NT2/D1 (cell line): ENCODE measurements at regions not wholly inside any gene's neighbourhood (a gene's known extent, or its start where the extent isn't known, plus 50 kb on each side); places are given as distances from the start of the nearest gene placed in this dataset.

Source experiments
- DNase-seq: peaks from one replicate; pipeline ENCODE4 v3.0.0-alpha.2; 2011; ENCODE audit warnings: low read depth, low spot score
- H3K27me3 ChIP-seq: 2 replicates; pipeline ENCODE4 v1.6.0; 2011; ENCODE audit warnings: mild to moderate bottlenecking; ENCODE audit not compliant: insufficient read length, insufficient read depth
- H3K36me3 ChIP-seq: 2 replicates; pipeline ENCODE4 v1.6.1; 2011; ENCODE audit warnings: mild to moderate bottlenecking, low read length, mixed read lengths; ENCODE audit not compliant: insufficient read depth, insufficient read length
- H3K4me1 ChIP-seq: 2 replicates; pipeline ENCODE4 v1.5.1; 2011; ENCODE audit not compliant: insufficient read depth, insufficient read length
- H3K4me3 ChIP-seq: 2 replicates; pipeline ENCODE4 v1.5.1; 2011; ENCODE audit warnings: low read depth; ENCODE audit not compliant: insufficient read length
- H3K9ac ChIP-seq: 2 replicates; pipeline ENCODE4 v1.6.0; 2011; ENCODE audit warnings: low read depth; ENCODE audit not compliant: insufficient read length
- H3K9me3 ChIP-seq: 2 replicates; pipeline ENCODE4 v1.5.1; 2011; ENCODE audit warnings: mild to moderate bottlenecking, low read length; ENCODE audit not compliant: insufficient read depth
- SUZ12 ChIP-seq: IDR thresholded peaks from 2 replicates; pipeline ENCODE4 v1.6.1; 2011; ENCODE audit not compliant: insufficient read length, insufficient read depth; ENCODE audit errors: extremely low read depth
- YY1 ChIP-seq: IDR thresholded peaks from 2 replicates; pipeline ENCODE4 v1.6.1; 2011; ENCODE audit not compliant: insufficient read length, insufficient read depth
- ZNF274 ChIP-seq: IDR thresholded peaks from 2 replicates; pipeline ENCODE4 v1.6.1; 2011; ENCODE audit warnings: mild to moderate bottlenecking, low read depth, low read length

DNA sequence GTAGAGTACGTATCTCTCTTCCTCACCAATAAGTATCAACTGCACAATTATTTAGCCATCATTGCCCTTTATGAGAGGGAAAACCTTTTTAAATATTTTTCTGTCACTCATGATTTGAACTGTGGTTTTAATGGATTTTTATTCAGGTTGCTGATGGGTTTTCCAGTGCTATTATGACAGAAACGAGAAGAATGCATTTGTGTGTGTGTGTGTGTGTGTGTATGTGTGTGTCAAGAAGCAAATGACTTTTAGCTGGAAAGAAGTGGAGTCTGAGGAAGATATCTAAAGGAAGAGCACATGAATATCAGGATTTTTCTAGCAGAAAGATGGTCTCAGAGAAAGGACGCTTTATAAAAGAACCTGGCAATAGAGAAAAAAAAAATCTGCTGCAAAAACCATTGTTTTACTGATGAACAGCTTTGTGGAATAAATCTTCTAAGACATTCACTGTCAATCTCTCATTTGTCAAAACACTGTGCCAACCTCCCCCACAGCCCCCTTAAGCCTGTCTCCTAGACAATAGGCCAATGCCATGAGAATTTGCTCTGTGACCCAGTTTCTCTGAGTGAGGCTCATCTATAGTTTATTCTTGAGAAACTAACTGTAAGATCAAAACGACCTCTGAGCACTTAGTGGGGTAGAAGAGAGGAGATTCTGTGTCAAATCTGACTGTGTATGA lies 417.7 kb downstream of the FLRT2 start:
- H3K4me1 ChIP-seq, result no peaks in the 10 kb centered on the region
- H3K9me3 ChIP-seq, result no peaks in the 10 kb centered on the region
- DNase-seq, result no peak
- H3K27me3 ChIP-seq, result no peaks in the 10 kb centered on the region
- H3K36me3 ChIP-seq, result no peaks in the 10 kb centered on the region
- TF ChIP-seq SUZ12 (no peak), ZNF274 (no peak), YY1 (no peak)
- H3K9ac ChIP-seq, result no peak overlapping the region
- no peak overlapping the region for H3K4me3 ChIP-seq

DNA sequence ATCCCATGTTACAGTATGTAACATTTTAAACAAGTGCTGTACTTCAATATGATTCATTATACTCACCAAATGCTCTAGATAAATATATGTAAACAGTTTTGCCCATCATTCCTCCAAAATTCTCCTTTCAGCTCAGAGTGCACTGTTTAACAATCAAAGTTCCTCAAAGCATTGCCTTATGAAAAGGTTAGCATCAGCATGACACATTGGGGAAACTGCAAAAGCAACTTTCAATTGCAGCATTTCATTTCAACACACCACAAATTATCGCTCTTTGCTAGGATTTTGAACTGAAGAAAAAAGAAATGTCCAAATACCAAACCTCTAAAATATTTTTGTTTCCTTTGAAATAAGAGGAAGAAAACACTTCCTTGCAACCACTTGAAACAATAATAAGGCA lies 413.2 kb downstream of the FLRT2 start:
- Histone ChIP-seq H3K36me3 (no peaks in the 10 kb centered on the region), H3K9ac (no peak overlapping the region), H3K27me3 (no peaks in the 10 kb centered on the region), H3K4me3 (no peak overlapping the region), H3K9me3 (0 out of 2 replicates have a peak, but pooled peaks cover under 1% of the 10 kb centered on the region), H3K4me1 (no peaks in the 10 kb centered on the region)
- no peak for DNase-seq
- TF ChIP-seq YY1, result no peak
- TF ChIP-seq ZNF274, result no peak
- TF ChIP-seq SUZ12, result no peak

DNA sequence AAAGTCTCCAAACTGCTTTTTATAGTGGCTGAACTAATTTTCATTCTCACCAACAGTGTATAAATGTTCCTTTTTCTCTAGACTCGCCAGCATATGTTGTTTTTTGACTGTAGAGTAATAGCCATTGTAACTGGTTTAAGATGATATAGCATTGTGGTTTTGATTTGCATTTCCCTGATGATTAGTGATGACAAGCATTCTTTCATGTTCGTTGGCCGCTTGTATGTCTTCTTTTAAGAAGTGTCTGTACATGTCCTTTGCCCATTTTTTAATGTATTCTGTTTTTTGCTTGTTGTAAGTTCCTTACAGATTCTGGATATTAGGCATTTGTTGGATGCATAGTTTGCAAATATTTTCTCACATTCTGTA lies 404.9 kb downstream of the FLRT2 start:
- H3K4me3 ChIP-seq, result no peak overlapping the region
- H3K9ac ChIP-seq, result no peak overlapping the region
- no peaks in the 10 kb centered on the region for H3K27me3 ChIP-seq
- DNase-seq, result no peak
- H3K36me3 ChIP-seq, result no peaks in the 10 kb centered on the region
- H3K9me3 ChIP-seq, result 0 out of 2 replicates have a peak, but pooled peaks cover 6% of the 10 kb centered on the region
- H3K4me1 ChIP-seq, result no peaks in the 10 kb centered on the region
- TF ChIP-seq YY1 (no peak), ZNF274 (no peak), SUZ12 (no peak)

DNA sequence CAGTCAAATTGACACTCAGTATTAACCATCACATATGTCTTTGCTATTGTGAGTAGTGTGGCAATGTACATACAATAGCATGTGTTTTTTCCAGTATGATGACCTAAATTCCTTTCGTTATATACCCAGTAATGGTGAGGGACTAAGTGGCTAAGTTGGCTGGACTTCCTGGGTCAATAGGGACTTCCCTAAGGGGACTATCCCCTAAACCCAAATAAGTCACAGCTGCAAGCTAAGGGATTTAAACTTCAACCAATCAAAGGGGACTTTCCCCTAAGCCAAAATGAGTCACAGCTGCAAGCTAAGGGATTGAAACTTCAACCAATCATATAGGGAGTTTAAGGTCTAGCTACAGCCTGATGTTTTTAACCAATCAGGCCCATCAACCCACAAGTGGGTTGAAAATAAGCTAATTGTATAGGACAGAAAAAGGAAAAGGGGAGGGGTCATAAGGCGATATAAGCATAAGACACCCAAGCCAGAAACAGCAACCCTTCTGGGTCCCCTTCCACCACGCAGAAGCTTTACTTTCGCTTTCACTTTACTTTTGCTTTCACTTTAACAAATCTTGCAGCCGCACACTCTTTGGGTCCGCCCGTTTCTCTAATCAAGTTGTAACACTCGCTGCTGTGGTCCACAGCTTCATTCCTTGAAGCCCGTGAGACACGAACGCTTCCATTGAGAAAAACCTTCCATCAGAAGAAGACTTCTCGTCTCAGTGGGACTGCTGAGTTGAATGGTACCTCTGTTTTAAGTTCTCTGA lies 404.4 kb downstream of the FLRT2 start:
- Histone ChIP-seq H3K36me3 (no peaks in the 10 kb centered on the region), H3K27me3 (no peaks in the 10 kb centered on the region), H3K4me3 (no peak overlapping the region), H3K4me1 (no peaks in the 10 kb centered on the region), H3K9me3 (0 out of 2 replicates have a peak, but pooled peaks cover 6% of the 10 kb centered on the region), H3K9ac (no peak overlapping the region)
- DNase-seq, result no peak
- TF ChIP-seq SUZ12, result no peak
- no peak for TF ChIP-seq ZNF274
- no peak for TF ChIP-seq YY1

DNA sequence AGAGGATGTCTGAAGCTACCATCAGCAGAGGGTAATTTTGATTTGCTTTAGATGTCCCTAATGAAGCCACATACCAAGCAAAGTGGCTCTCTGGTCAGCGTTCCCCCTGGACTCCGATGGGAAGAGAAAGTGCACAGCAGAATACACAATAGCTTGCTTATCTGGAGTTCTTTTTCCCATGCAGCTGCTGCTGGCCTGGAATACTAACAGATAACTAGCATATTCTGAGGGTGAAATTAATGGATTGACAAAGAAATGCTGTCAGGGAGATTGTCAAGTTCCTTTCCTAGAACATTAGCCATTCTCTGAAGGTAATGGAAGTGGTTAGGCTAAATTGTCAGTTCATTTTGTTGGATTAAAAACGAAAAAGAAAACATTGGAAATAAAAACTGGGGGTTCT lies 391.3 kb downstream of the FLRT2 start:
- Histone ChIP-seq H3K9me3 (no peaks in the 10 kb centered on the region), H3K4me1 (no peaks in the 10 kb centered on the region), H3K9ac (no peak overlapping the region), H3K36me3 (no peaks in the 10 kb centered on the region), H3K27me3 (no peaks in the 10 kb centered on the region), H3K4me3 (no peak overlapping the region)
- no peak for TF ChIP-seq YY1
- TF ChIP-seq ZNF274, result no peak
- no peak for TF ChIP-seq SUZ12
- no peak for DNase-seq

DNA sequence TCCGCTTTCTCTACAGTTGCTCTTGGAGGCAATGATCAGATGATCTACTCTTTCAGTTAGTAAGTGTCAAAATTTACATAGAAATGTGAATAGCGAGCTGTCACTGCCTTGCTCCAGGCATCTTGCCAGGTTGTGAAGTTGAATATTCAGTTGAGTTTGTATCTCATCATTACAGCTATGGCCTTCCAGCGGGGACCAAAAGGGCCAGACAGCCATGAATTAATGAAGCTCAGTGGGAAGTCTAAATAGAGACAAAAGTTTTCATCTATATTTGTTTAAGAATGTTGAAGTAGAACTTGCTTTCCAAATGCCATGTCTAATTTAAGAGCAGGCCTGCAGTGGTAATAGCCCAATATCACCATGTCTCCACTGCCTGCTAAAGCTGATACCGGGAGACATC lies 387.8 kb downstream of the FLRT2 start:
- no peak for TF ChIP-seq SUZ12
- no peak for TF ChIP-seq ZNF274
- no peak for TF ChIP-seq YY1
- H3K36me3 ChIP-seq, result no peaks in the 10 kb centered on the region
- no peaks in the 10 kb centered on the region for H3K4me1 ChIP-seq
- no peaks in the 10 kb centered on the region for H3K9me3 ChIP-seq
- DNase-seq, result no peak
- H3K4me3 ChIP-seq, result no peak overlapping the region
- no peaks in the 10 kb centered on the region for H3K27me3 ChIP-seq
- H3K9ac ChIP-seq, result no peak overlapping the region

DNA sequence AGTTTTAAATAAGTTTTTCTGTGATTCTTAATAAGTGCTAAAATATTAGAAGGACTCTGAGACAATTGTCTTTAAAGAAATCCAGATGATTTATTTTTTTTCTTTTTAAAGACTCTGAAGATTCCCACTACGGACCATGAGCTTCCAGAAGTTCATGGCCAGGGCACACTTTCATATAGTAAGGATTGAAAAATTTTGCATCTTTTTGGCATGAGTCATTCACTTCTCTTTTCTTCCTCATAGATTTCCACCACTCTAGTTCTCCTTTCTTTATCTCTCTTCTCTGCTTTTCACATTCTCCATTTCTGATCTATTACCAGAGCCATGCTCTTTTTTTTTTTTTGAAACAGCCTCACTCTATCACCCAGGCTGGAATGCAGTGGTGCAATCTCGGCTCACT lies 385.8 kb downstream of the FLRT2 start:
- H3K9ac ChIP-seq, result no peak overlapping the region
- no peaks in the 10 kb centered on the region for H3K36me3 ChIP-seq
- no peaks in the 10 kb centered on the region for H3K9me3 ChIP-seq
- H3K4me3 ChIP-seq, result no peak overlapping the region
- TF ChIP-seq SUZ12 (no peak), ZNF274 (no peak), YY1 (no peak)
- DNase-seq, result no peak
- no peaks in the 10 kb centered on the region for H3K27me3 ChIP-seq
- no peaks in the 10 kb centered on the region for H3K4me1 ChIP-seq
